ENCODE measurements at regions not wholly inside any gene's neighbourhood (a gene's known extent, or its start where the extent isn't known, plus 50 kb on each side); places are given as distances from the start of the nearest gene placed in this dataset.
"Not testable (repeated sequence)": the region's sequence is repeated elsewhere in the genome, so short reads cannot be mapped to it uniquely, and the experiment has no call there.

GRCh38 chr21:7933923-7934322, 2587.5 kb upstream of the TPTE start:
- Histone ChIP-seq H4K20me1 (ENCODE audit: control insufficient read depth, extremely low read depth, insufficient read depth, low read length) (no peaks in the 10 kb centered on the region), H3K27me3 (ENCODE audit: control insufficient read depth, extremely low read depth, insufficient read depth, low read length) (no peaks in the 10 kb centered on the region), H3K9me3 (ENCODE audit: control insufficient read depth, low read depth, low read length) (peaks cover 37% of the 10 kb centered on the region), H3K4me3 (ENCODE audit: control insufficient read depth in 2 of 3, extremely low read depth in 1 of 3, insufficient read depth in 2 of 3, low read depth in 1 of 3, low read length in 3 of 3) (no peak overlapping the region), H2AFZ (ENCODE audit: control insufficient read depth, low read length) (no peak overlapping the region), H3K9me1 (ENCODE audit: control insufficient read depth, extremely low read depth, insufficient read depth, low read length) (no peaks in the 10 kb centered on the region), H3K4me2 (ENCODE audit: control insufficient read depth, extremely low read depth, insufficient read depth, low read depth, low read length) (no peak overlapping the region), H3K36me3 (ENCODE audit: control insufficient read depth in 2 of 2, extremely low read depth in 1 of 2, insufficient read depth in 2 of 2, low read length in 2 of 2) (no peaks in the 10 kb centered on the region), H3K79me2 (ENCODE audit: control insufficient read depth, insufficient read depth, low read length) (no peaks in the 10 kb centered on the region), H3K9ac (ENCODE audit: control insufficient read depth, extremely low read depth, insufficient read depth, low read length) (no peak overlapping the region), H3K4me1 (ENCODE audit: control insufficient read depth, extremely low read depth, insufficient read depth, low read length) (no peaks in the 10 kb centered on the region), H3K27ac (ENCODE audit: control insufficient read depth, insufficient read depth, low read length) (no peak overlapping the region)
- DNase-seq (ENCODE audit: low read depth, low spot score) (no peak), FAIRE-seq (no peak)
- dilution Hi-C loops (cut with MboI; ENCODE audit: extremely low pct_ligation_motif_present, low sequenced_read_pairs): no loop called here
- TF ChIP-seq EZH2 (IDR thresholded peaks at IDR 0.05; ENCODE audit: low read length): no peak

- peaks cover 37% of the 10 kb centered on the region for H3K9me3 ChIP-seq (ENCODE audit: control insufficient read depth, low read depth, low read length)
Observed at GRCh38 chr21:7937297-7937696, 2584.1 kb upstream of the TPTE start.

GRCh38 chr21:7938223-7938622, 2583.2 kb upstream of the TPTE start:
- H3K4me3 ChIP-seq (ENCODE audit: control insufficient read depth in 2 of 3, extremely low read depth in 1 of 3, insufficient read depth in 2 of 3, low read depth in 1 of 3, low read length in 3 of 3): not testable (repeated sequence)

More at GRCh38 chr21:7937297-7937696, 2584.1 kb upstream of the TPTE start:
- FAIRE-seq; H3K27me3 ChIP-seq (ENCODE audit: control insufficient read depth, extremely low read depth, insufficient read depth, low read length); dilution Hi-C loops (cut with MboI; ENCODE audit: extremely low pct_ligation_motif_present, low sequenced_read_pairs); DNase-seq (ENCODE audit: low read depth, low spot score); H3K4me1 ChIP-seq (ENCODE audit: control insufficient read depth, extremely low read depth, insufficient read depth, low read length); H3K36me3 ChIP-seq (ENCODE audit: control insufficient read depth in 2 of 2, extremely low read depth in 1 of 2, insufficient read depth in 2 of 2, low read length in 2 of 2); H3K27ac ChIP-seq (ENCODE audit: control insufficient read depth, insufficient read depth, low read length); H3K9ac ChIP-seq (ENCODE audit: control insufficient read depth, extremely low read depth, insufficient read depth, low read length); H3K79me2 ChIP-seq (ENCODE audit: control insufficient read depth, insufficient read depth, low read length); H3K4me2 ChIP-seq (ENCODE audit: control insufficient read depth, extremely low read depth, insufficient read depth, low read depth, low read length); H2AFZ ChIP-seq (ENCODE audit: control insufficient read depth, low read length); H3K4me3 ChIP-seq (ENCODE audit: control insufficient read depth in 2 of 3, extremely low read depth in 1 of 3, insufficient read depth in 2 of 3, low read depth in 1 of 3, low read length in 3 of 3); H4K20me1 ChIP-seq (ENCODE audit: control insufficient read depth, extremely low read depth, insufficient read depth, low read length); H3K9me1 ChIP-seq (ENCODE audit: control insufficient read depth, extremely low read depth, insufficient read depth, low read length): not testable (repeated sequence)

GRCh38 chr21:7941432-7941831, 2580.0 kb upstream of the TPTE start:
- H3K4me2 ChIP-seq (ENCODE audit: control insufficient read depth, extremely low read depth, insufficient read depth, low read depth, low read length); dilution Hi-C loops (cut with MboI; ENCODE audit: extremely low pct_ligation_motif_present, low sequenced_read_pairs); DNase-seq (ENCODE audit: low read depth, low spot score); H3K79me2 ChIP-seq (ENCODE audit: control insufficient read depth, insufficient read depth, low read length); H3K27me3 ChIP-seq (ENCODE audit: control insufficient read depth, extremely low read depth, insufficient read depth, low read length); H3K9me1 ChIP-seq (ENCODE audit: control insufficient read depth, extremely low read depth, insufficient read depth, low read length); H4K20me1 ChIP-seq (ENCODE audit: control insufficient read depth, extremely low read depth, insufficient read depth, low read length); H3K9ac ChIP-seq (ENCODE audit: control insufficient read depth, extremely low read depth, insufficient read depth, low read length); H3K27ac ChIP-seq (ENCODE audit: control insufficient read depth, insufficient read depth, low read length); H3K36me3 ChIP-seq (ENCODE audit: control insufficient read depth in 2 of 2, extremely low read depth in 1 of 2, insufficient read depth in 2 of 2, low read length in 2 of 2); H3K4me1 ChIP-seq (ENCODE audit: control insufficient read depth, extremely low read depth, insufficient read depth, low read length); H3K4me3 ChIP-seq (ENCODE audit: control insufficient read depth in 2 of 3, extremely low read depth in 1 of 3, insufficient read depth in 2 of 3, low read depth in 1 of 3, low read length in 3 of 3); H2AFZ ChIP-seq (ENCODE audit: control insufficient read depth, low read length); FAIRE-seq: not testable (repeated sequence)
- peaks cover 44% of the 10 kb centered on the region for H3K9me3 ChIP-seq (ENCODE audit: control insufficient read depth, low read depth, low read length)

More at GRCh38 chr21:7938223-7938622, 2583.2 kb upstream of the TPTE start:
- H3K9ac ChIP-seq (ENCODE audit: control insufficient read depth, extremely low read depth, insufficient read depth, low read length); H3K9me1 ChIP-seq (ENCODE audit: control insufficient read depth, extremely low read depth, insufficient read depth, low read length); dilution Hi-C loops (cut with MboI; ENCODE audit: extremely low pct_ligation_motif_present, low sequenced_read_pairs); H4K20me1 ChIP-seq (ENCODE audit: control insufficient read depth, extremely low read depth, insufficient read depth, low read length); DNase-seq (ENCODE audit: low read depth, low spot score); H3K79me2 ChIP-seq (ENCODE audit: control insufficient read depth, insufficient read depth, low read length); H3K4me1 ChIP-seq (ENCODE audit: control insufficient read depth, extremely low read depth, insufficient read depth, low read length); H3K27ac ChIP-seq (ENCODE audit: control insufficient read depth, insufficient read depth, low read length); H2AFZ ChIP-seq (ENCODE audit: control insufficient read depth, low read length); H3K4me2 ChIP-seq (ENCODE audit: control insufficient read depth, extremely low read depth, insufficient read depth, low read depth, low read length); H3K27me3 ChIP-seq (ENCODE audit: control insufficient read depth, extremely low read depth, insufficient read depth, low read length); FAIRE-seq; H3K36me3 ChIP-seq (ENCODE audit: control insufficient read depth in 2 of 2, extremely low read depth in 1 of 2, insufficient read depth in 2 of 2, low read length in 2 of 2): not testable (repeated sequence)
- peaks cover 40% of the 10 kb centered on the region for H3K9me3 ChIP-seq (ENCODE audit: control insufficient read depth, low read depth, low read length)

GRCh38 chr21:7942219-7942618, 2579.2 kb upstream of the TPTE start:
- DNase-seq (ENCODE audit: low read depth, low spot score); H3K9ac ChIP-seq (ENCODE audit: control insufficient read depth, extremely low read depth, insufficient read depth, low read length); H3K36me3 ChIP-seq (ENCODE audit: control insufficient read depth in 2 of 2, extremely low read depth in 1 of 2, insufficient read depth in 2 of 2, low read length in 2 of 2); H3K4me2 ChIP-seq (ENCODE audit: control insufficient read depth, extremely low read depth, insufficient read depth, low read depth, low read length); H3K4me1 ChIP-seq (ENCODE audit: control insufficient read depth, extremely low read depth, insufficient read depth, low read length); H3K79me2 ChIP-seq (ENCODE audit: control insufficient read depth, insufficient read depth, low read length); H2AFZ ChIP-seq (ENCODE audit: control insufficient read depth, low read length); FAIRE-seq; H4K20me1 ChIP-seq (ENCODE audit: control insufficient read depth, extremely low read depth, insufficient read depth, low read length); H3K27me3 ChIP-seq (ENCODE audit: control insufficient read depth, extremely low read depth, insufficient read depth, low read length); H3K4me3 ChIP-seq (ENCODE audit: control insufficient read depth in 2 of 3, extremely low read depth in 1 of 3, insufficient read depth in 2 of 3, low read depth in 1 of 3, low read length in 3 of 3); dilution Hi-C loops (cut with MboI; ENCODE audit: extremely low pct_ligation_motif_present, low sequenced_read_pairs); H3K27ac ChIP-seq (ENCODE audit: control insufficient read depth, insufficient read depth, low read length); H3K9me1 ChIP-seq (ENCODE audit: control insufficient read depth, extremely low read depth, insufficient read depth, low read length): not testable (repeated sequence)
- peaks cover 50% of the 10 kb centered on the region for H3K9me3 ChIP-seq (ENCODE audit: control insufficient read depth, low read depth, low read length)

Data from keratinocyte (primary cell).